DMS53 (cell line): ENCODE measurements at regions not wholly inside any gene's neighbourhood (a gene's known extent, or its start where the extent isn't known, plus 50 kb on each side); places are given as distances from the start of the nearest gene placed in this dataset.
A peak's percentile ranks its signal among the peaks of the same experiment; 100 is the strongest.
"Not testable (repeated sequence)": the region's sequence is repeated elsewhere in the genome, so short reads cannot be mapped to it uniquely, and the experiment has no call there.

ENCODE experiments used
- DNase-seq: peaks from one replicate; lab custom pipeline; 2025; lab: John Stamatoyannopoulos, UW

DNA sequence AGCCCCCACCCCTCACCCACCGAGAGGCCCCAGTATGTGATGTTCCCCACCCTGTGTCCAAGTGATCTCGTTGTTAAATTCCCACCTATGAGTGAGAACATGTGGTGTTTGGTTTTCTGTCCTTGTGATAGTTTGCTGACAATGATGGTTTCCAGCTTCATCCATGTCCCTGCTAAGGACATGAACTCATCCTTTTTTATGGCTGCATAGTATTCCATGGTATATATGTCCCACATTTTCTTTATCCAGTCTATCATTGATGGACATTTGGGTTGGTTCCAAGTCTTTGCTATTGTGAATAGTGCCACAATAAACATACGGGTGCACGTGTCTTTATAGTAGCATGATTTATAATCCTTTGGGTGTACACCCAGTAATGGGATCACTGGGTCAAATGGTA lies 79.2 kb downstream of the PXDC1 start:
- DNase-seq = not testable (repeated sequence)

DNA sequence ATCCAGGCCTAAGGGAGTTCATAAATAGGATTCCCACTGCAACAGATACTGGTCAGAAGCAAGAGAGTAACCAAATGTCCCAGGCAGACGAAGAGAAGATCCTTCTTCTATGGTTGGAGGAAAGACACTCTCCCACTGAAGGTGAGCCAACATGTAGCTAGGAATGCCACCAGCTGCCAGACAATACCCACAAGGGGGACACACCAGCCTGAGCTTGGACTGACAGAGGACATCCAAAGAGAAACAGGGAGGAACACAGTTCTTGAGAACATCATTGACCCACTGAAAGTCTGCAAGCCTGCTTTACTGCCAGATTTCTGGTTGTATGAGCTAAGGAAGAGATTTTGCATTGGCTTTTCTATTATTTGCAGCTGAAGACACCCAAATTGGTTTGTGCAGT lies 80.1 kb downstream of the PXDC1 start:
- no peak for DNase-seq

DNA sequence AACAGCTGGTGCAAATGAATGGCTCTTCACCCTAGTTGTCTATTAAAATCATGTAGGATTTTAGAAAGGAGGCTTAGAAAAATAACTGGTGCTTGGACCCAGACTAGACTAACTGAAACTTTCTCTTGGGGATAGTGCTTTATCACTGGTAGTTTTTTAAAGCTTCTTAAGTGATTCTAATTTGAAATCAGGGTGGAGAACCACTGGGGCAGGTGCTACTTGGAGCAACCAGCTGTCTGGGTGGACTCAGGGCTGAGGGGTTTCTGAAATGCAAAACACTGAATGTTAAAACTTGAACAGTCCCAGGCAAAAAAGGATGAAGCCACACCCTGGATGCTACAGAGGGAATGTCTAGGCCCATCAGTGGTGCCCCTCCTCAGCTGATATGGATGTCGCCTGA lies 81.2 kb downstream of the PXDC1 start:
- no peak for DNase-seq

DNA sequence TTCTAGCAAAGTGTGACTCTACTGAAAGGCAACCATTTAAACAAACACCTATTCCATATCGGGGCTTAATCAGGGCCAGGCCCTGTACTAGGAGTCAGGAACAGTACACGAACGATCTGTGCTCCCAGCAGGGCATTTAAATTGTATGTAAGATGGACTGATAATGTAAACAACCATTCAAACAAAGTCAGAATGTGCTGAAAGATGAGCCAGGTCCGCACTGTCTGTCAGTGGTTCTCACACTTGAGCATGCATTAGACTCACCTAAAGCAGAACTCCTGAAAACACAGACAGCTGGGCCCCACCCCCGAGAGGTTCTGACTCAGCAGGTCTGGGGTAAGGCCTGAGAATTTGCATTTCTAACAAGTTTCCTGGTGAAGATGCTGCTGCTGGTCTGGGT lies 81.6 kb downstream of the PXDC1 start:
- peak; percentile 31 for DNase-seq

DNA sequence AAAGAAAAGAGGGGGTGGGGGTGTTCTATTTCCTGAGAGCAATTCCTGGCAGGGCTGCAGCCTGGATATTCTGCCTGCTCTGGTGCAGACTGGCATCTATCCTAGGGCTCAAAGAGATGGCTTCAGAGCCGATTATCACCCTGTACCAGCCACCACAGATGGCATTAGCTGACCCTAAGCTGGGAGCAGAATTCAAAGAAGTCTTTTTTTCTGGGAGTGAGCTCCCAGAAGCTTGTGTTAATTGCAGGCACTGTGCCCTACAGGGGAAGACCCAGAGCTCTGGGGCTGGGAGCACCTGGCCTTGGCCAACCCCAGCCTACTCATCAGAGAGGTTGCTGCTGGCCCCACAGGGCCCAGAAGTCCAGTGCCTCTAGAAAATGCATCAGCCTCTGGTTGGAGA lies 85.9 kb downstream of the PXDC1 start:
- no peak for DNase-seq

DNA sequence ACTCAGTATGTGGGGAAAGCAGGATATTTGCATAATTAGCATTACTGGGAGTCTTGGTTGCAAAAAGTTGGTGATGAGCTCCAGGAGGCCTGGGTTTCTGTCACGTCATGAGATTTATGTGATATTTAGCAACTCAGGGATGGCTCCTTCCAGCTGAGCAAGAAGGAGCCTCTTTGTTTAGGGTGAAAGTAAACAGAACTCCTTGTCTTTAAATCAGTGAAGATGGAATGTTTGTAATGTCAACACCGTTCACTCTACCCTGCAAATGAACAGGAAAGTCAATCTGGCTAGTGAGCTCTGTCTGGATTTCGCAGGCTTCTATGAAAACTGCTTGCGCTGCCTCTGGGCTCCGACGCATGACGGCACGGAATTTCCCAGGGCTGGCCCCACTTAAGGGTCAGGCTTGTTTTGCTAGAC lies 86.9 kb downstream of the PXDC1 start:
- DNase-seq = no peak

DNA sequence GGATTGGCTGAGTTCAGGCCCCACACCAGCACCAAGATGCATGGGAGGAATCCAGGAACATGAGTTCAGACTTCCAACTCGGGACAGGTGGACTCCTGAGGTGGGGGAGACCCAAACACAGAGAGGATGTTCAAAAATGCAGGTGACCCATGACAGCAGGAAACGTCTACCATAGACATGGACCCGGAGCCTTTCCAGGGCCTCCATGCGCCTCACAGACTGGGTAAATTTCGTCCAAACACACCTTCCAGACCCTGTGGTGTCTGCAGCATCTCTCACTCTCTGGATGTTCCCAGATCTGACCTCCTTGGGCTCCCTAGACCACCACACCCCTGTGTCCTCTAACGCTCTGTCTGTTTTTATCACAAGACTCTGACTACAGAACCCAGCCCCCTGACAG lies 87.7 kb downstream of the PXDC1 start:
- no peak for DNase-seq

DNA sequence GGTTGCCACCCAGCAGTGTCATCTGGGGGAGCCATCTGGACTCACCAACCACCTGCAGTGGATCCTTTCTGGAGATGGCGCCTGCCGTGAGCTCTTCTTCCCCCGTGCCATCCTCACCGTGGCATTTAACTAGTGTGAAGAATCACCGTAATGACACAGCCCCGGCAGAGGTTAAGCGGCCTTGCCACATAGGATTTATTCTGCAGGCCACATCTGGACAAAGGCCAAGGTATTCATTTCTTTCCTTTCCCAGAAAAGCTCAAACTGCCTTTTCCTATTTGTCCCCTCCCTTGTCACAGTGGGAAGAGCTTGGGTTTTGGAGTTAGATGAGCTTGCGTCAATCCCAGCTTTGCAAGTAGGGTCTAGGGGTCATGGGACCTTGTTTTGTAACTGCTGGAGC lies 88.4 kb downstream of the PXDC1 start:
- no peak for DNase-seq

DNA sequence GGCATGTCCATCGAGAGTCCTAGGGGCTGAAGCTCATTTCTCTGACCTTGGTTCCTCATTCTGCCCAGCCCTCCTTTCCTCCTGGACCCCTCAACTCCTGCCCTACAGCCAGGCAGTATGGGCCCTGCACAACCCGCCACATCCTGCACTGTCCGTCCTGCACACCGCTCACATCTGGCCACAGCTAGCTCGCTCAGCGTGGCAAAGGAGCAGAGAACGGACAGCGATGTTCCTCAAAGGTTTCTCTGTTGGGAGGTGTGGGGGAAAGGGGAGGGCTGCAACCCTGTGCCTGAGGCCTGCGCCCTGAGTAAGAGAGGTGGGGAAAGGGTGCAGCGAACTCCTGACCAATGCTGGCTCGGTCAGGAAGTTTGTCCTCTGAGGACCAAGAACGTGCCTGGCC lies 90.1 kb downstream of the PXDC1 start:
- no peak for DNase-seq

DNA sequence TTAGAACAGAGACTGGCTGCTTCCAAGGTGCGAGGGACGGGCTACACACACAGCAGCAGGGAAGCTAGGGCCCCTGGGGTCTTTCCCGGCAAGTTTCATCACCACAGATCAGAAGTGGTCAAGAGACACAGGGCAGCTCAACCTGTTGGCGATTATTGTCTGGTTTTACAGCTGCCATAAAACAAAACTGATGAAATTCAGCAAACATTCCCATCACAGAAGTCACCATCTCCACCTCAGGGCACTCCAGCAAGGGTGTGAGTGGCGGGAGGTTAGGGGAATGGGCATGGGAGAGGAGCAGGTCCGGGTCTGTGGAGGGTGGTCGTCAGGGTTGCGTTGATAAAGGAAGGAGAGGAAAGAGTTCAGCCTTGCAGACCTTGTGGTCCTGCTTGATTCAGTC lies 91.0 kb downstream of the PXDC1 start:
- no peak for DNase-seq

DNA sequence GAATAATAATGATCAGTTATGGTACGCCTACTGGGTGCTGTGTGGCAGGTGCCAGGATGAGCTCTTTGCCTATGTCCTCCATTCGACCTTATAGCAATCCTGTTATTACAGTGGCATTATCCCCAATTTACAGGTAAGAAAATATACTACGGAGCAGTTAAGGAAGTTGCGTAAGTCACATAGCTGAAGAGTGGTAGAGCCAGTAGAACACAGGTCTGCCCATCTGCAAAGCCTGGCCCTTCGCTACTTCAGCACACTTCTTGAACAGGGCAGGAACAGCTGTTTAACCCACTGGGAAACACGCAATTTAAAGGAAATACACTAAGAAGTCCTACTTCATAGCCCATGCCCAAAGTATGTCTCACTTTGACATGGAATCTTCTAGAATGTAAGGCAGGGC lies 91.8 kb downstream of the PXDC1 start:
- DNase-seq = no peak

DNA sequence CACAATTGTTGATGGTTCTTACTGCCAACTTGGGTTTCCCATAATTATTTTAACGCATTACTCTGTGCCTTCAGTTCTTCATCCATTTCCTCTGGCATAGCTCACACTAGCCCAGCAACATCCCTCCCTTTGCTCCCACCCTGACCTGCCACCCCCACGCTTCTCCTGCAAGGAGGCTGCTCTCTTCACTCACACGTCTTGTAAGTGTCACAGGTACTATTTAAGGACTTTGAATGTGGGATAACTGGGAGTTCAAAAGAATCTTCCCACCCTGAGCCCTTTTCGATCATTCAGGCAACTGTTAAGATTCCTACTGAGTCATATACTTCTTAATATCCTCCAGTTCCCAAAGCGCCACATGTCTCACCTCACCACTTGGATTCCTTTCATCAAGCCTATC lies 95.4 kb downstream of the PXDC1 start:
- no peak for DNase-seq

DNA sequence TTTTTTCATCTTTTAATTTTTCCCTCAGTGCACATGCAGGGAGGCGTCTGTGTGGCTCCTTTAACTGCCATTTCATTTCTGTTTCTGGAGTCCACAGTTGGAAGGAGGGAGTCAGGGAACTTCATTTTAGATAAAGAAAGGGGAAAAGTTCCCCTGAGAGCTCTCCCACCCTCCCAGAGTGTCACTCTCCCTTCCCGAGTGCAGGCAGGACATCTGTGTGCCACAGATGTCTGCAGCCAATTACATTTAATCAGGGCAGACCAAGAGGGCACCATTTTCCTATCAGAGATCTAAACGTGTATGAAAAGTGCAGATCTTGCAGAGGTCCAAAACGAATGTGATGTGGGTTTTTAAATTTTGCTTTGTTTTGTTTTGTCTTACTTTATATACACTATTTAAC lies 96.6 kb downstream of the PXDC1 start:
- DNase-seq = no peak

DNA sequence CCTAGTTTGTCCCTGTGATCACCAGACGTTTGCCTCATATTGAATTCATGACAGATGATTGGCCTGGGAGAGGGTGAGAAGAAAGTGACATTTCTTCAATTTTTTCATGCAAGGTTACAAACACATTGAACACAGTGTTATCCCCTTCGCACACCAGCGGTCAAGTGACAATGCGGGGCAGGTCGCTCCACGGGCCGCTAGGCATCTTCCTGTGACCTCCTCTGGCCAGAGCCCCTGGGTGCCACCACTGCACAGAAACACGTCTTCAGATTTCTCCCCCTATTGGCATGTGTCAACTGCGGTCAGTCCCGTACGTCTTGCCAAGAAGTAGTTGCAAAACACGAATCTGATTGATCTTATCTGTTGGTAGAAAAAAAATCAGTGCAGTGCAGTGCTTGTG lies 97.1 kb downstream of the PXDC1 start:
- no peak for DNase-seq

DNA sequence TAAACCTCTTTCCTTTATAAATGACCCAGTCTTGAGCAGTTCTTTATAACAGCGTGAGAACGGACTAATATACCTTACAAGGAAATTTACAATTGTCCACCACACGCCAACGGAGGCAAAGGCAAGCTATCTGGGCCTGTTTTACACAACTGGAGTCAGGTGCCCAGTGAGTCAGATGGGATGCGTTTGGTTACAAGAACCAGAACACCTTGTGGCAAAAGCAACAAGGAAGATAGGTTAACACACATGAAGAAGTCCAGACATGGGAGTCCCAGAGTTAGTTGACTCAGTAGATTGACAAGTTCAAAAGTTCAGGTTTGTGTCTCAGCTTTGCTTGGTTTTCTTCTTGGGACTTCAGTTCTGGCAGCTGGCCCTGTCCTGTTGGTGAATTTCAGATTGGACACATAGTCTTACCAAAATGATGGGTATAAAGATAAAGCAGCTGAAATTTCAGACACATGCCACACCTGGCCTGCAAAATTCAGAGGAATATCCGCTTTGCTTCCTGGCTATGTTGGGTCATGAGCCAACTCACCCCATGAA lies 97.9 kb downstream of the PXDC1 start:
- DNase-seq = no peak

DNA sequence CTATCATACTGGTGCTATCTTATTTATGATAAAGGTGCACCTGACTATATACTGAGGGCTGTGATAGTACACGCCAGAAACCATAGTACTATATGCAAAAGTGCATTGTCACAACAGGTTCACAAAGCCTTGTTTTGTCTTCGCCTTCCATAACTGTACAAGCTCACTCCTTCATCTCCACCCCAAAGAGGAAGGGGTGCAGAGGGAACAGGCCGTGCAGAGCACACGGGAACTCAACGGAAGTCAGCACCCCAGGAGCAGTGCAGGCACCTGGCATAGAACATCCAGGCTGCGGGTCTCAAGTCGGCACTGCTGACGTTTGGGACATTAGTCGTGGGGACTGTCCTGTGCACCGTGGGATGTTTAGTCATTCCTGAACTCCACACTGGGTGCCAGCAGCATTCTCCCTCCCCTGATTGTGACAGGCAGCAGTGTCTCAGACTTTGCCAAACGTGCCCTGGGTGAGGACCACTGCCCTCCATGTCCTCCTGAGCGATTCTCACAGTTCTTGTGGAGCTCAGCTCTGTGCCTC lies 99.7 kb downstream of the PXDC1 start:
- no peak for DNase-seq

DNA sequence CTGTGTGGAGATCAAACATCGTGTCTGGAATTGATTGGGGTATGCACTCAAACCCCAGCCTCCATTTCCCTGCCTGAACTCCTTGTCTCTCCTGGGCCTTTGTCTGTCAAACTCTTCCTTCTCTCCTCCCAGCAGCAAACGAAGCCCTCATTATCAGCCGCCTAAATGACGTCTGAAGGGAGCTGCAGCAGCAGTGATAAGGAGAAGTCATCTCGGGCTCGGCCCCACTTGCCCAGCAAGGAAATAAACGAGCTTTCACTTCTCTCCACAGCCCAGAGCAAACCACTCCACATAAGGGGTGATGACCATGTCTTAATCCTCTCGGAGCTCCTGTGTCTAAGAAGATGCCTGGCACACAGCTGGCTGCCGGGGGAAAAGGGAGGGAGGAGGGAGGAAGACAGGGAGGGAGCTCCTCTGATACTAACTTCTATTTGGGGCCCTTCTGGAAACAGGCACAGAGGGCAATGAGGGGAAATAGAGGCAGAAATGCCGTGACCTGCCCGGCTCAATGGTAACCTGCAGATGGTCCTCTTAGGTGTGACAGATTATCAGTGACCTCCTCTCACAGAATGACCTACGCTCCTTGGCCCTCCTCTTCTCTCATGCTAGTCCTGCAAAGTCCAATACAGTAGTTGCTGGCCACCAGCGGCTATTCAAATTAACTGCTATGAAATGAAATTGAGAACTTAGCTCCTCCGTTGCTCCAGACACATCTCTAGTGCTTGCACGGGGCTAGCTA lies 100.4 kb downstream of the PXDC1 start:
- no peak for DNase-seq

DNA sequence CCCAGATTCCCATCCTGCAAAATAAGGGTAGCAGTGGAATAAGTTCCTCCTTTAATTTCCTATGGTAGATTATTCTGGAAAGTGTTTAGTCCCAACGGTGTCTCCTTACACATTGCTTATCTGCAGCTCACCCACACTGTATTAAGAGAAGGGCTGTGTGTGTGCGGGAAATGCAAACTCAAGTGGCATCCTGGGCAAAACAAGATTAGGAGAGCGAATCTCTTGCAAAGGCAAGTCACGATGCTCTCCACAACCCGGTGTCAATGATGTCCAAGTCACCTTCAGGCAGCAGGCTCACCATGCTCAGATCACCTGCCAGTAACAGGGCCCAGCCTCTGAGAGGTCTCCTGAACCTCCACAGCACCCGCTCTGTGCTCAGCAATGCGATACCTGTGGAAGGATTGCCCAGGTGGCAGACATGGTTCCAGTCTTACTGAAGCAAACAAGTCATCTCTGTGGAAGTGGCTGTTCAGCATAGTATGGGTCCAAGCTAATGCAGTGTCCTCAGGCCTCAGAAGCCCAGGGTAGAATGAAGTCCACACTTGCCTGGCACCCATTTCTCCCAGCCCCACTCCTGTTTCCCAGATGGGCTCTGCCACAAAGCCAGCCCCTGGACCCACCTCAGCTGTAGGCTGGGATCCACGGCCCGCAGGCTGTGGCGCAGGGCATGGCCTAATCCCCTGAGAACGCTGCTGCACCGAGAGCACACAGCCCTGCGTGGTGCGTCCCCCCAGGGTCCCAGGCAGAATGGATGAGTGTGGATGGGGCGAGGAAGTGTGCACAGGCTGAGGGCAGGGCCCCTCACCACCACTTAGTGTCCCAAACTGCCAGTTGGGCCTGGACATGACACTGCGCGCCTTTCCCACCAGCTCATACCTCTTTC lies 101.2 kb downstream of the PXDC1 start:
- DNase-seq = no peak

DNA sequence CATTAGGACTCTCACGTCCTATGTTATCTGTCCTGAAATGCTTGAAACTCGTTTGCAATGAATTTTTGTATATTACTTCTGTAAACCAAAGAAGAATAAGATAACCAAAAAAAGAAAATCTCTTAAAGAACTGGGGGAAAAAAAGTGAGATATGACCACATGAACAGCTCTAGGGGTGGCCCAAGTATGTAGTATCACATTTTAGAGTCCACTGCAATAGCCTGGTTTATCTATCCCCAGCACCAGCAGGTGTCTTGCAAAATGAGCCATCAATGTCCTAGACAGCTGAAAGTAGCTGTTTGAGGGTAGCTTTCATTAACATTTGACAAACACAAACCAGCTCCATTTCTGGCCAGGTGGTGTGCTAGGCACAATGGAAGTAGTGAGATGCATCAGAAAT lies 102.8 kb downstream of the PXDC1 start:
- DNase-seq = no peak

DNA sequence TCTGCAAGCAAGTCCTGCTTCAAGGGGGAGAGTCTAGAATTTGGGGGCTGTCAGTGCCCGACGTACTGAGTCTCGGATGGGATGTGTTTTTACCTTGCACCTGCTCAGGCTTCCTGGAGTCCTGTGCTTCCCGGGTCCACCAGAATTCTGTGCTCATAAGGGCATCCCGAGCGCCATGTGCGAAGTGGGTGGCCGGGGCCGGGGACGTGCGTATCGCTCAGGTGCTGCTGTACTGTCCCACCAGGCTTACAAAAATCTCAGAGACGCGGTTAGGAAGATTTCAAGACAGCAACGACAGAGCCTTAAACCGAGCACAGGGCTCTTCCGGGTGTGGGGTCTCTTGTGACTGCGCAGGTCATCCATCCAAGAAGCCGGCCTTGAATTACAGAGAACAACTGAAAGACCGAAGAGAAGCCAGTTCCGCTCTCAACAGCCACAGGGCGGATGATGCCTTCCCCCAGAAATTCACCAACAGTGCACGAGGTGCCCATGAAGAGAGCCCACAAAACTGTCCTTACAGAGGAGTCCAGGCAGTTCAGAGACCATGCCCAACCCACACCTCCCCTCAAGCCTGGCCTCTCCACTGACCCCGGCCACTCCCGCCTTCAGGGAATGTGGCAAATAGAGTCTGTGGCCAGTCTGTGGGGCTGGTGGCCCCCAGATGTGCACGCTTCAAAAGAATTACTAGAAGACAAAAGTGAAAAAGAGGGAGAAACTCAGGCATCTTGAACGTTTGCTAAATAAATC lies 104.7 kb downstream of the PXDC1 start:
- no peak for DNase-seq

DNA sequence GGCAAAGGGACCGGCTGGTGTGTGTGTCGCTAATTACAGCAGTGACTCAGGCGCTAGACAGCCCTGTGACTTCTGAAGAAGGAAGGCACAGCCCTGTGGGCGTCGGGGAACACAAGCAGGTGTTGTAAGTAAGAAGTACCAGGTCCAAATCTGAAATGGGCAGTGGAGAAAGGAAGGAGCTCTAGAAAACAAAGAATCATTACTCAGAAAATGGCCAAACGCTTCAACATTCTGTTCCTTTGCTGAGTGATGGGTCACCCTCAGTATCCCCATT lies 106.8 kb downstream of the PXDC1 start:
- no peak for DNase-seq

DNA sequence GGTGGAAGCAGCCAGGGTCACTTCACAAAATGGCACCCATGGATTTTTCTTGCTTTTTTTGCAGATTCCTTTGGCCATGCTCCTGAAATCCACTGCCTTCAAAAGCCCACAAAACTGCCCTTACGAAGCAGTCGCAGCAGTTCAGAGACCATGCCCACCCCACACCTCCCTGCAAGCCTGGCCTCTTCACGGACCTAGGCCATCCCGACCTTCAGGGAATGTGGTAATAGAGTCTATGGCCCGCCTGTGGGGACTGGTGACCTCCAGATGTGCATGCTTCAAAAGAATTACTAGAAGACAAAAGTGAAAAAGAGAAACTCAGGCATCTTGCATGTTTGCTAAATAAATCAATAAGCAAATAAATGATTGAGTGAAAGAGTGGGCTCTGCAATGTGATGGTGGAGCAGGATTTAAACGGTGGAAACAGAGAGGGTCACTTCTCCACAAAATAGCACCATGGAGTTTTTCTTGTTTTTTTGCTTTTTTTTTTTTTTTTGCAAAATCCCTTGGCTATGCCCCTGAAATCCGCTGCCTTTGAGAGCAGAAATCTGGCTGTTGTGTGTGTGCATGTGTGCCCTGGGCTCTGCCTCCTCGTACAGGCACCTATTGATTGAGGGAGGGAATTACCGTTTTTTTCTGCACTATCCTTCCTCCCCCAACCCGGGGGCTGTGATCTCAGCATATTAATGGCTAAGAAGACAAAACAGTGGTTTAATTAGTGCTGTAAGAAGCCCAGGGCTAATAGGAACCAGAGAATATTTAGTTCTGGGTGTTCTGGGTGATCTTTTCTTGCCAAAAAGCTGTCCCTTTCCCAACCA lies 107.4 kb downstream of the PXDC1 start:
- DNase-seq = no peak
